ENCODE measurements at regions not wholly inside any gene's neighbourhood (a gene's known extent, or its start where the extent isn't known, plus 50 kb on each side); places are given as distances from the start of the nearest gene placed in this dataset.

DNA sequence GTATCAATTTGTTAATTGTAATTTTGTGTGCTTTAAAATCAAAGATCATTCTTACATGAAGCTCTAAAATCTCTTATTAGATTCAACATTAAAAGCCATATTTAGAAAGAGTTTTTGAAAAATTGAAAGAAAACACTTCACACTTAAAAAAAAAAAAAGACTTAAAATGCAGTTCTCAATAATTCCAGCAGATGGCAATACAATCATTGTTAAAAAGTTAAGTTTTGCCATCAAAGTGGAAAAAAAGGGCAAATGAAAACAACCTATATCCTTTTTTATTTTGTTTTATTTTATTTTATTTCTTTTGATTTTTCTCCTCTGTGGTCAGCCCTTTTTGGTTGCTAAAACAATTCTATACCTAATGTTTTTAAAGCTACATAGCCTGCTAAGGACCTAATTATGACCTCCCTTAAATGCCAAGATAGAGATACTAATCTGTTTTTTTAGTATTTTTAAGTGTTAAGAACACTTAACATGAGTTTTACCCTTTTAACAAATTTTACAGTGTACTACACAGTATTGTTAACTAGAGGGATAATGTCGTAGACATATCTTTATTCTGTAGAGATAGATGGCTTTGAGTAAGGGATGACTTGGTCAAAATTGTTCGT lies 154.2 kb upstream of the DAB2 start:
- no peak overlapping the region for H3K4me3 ChIP-seq (ENCODE audit: low read depth, low read length)
- in situ Hi-C loops (cut with HindIII; ENCODE audit: low sequenced_read_pairs): no loop called here
- TF ChIP-seq, protein P1, sequence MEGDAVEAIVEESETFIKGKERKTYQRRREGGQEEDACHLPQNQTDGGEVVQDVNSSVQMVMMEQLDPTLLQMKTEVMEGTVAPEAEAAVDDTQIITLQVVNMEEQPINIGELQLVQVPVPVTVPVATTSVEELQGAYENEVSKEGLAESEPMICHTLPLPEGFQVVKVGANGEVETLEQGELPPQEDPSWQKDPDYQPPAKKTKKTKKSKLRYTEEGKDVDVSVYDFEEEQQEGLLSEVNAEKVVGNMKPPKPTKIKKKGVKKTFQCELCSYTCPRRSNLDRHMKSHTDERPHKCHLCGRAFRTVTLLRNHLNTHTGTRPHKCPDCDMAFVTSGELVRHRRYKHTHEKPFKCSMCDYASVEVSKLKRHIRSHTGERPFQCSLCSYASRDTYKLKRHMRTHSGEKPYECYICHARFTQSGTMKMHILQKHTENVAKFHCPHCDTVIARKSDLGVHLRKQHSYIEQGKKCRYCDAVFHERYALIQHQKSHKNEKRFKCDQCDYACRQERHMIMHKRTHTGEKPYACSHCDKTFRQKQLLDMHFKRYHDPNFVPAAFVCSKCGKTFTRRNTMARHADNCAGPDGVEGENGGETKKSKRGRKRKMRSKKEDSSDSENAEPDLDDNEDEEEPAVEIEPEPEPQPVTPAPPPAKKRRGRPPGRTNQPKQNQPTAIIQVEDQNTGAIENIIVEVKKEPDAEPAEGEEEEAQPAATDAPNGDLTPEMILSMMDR (IDR thresholded peaks at IDR 0.05; ENCODE audit: low read depth, low read length, missing control alignments): no peak
- DNase-seq (ENCODE audit: low read depth): no peak

DNA sequence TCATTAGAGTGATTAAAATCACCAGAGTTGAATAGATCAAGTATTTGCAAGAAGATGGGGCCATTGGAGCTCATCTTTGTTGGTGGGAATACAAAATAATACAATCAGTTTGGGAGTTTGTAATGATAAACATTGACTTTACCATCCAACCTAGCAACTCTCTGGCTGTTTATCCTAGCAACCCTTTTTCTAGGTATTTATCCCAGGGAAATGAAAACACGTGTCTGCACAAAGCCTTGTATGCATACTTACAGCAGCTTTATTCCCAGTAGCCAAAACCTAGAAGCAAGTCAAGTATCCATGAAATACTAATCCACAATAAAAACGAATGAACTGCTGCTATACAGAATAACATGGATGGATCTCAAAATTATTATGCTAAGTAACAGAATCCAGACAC lies 152.7 kb upstream of the DAB2 start:
- in situ Hi-C loops (cut with HindIII; ENCODE audit: low sequenced_read_pairs): no loop called here

DNA sequence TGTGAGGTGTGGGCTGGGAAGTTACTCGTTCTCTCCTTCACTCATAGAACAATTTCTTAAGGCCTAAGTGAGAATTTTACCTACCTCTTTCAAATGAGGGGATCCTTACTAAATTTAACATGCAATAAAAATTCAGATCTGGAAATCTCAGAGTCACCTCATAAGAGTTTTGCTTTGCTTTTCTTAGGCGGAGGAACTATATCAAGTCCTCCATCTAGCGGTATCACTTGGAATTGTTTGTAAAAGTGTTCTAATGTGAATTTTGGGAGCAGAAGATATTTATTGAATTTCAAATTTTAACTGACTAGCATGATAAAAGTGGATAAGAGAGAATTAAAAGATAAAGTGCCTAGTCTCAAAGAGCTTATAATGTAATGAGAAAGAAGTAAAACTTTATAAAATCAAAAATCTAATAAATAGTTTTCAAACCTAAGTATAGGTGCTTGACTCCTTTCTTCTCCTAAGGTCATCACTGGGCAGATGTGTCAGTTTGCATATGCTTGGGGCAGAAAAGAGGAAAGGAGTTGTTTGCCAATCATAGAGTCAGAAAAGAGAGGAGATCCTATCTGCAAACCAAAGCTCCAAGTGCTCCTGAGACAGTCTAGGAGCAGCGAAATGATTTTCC lies 145.7 kb upstream of the DAB2 start:
- in situ Hi-C loops (cut with HindIII; ENCODE audit: low sequenced_read_pairs): no loop called here
- TF ChIP-seq, protein P1 (IDR thresholded peaks at IDR 0.05; ENCODE audit: low read depth, low read length, missing control alignments): peak; percentile 45
- peak; percentile 27 for DNase-seq (ENCODE audit: low read depth)
- no peak overlapping the region for H3K4me3 ChIP-seq (ENCODE audit: low read depth, low read length)

More for the DNA sequence above, 152.7 kb upstream of the DAB2 start:
- no peak overlapping the region for H3K4me3 ChIP-seq (ENCODE audit: low read depth, low read length)
- TF ChIP-seq, protein P1 (IDR thresholded peaks at IDR 0.05; ENCODE audit: low read depth, low read length, missing control alignments): no peak
- no peak for DNase-seq (ENCODE audit: low read depth)

DNA sequence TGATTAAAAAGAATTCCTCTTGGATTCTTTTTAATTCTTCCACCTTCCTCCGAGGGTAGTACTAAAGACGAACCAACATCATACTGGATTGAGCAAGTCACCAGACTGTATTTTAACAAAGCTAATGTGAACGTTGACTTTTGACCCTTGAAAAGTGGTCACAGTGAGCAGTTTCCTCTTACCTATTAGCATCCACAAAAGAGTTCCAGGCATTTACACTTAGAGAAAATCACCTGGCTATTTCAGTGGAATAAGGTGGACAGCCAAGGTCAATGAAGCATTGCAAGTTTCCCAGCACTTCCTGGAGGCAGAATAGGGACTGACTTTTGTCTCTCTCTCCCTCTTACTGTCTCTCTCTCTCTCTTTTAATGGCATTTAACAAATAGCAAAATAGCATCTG lies 145.1 kb upstream of the DAB2 start:
- no peak overlapping the region for H3K4me3 ChIP-seq (ENCODE audit: low read depth, low read length)
- TF ChIP-seq, protein P1 (IDR thresholded peaks at IDR 0.05; ENCODE audit: low read depth, low read length, missing control alignments): no peak
- in situ Hi-C loops (cut with HindIII; ENCODE audit: low sequenced_read_pairs): no loop called here
- DNase-seq (ENCODE audit: low read depth): no peak

DNA sequence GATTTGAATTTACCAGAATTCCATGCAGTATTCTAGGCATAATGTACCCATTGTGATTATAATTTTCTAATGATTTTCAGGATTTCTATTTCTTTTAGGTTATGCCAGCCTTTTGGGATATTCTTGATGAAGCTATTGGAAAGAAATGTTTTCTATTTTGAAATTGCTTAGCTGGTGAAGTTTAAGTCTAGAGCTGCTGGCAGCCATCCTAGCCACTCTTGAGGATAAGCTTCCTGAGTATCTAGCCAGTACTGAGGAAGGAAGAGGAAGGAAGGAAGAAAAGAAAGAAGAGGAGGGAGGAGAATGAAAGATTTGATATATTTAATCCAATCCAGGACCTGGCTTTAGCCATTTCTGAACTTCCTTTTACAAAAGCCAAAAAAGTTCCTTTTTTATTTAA lies 142.1 kb upstream of the DAB2 start:
- no peak overlapping the region for H3K4me3 ChIP-seq (ENCODE audit: low read depth, low read length)
- TF ChIP-seq, protein P1 (IDR thresholded peaks at IDR 0.05; ENCODE audit: low read depth, low read length, missing control alignments): no peak
- in situ Hi-C loops (cut with HindIII; ENCODE audit: low sequenced_read_pairs): no loop called here
- no peak for DNase-seq (ENCODE audit: low read depth)

DNA sequence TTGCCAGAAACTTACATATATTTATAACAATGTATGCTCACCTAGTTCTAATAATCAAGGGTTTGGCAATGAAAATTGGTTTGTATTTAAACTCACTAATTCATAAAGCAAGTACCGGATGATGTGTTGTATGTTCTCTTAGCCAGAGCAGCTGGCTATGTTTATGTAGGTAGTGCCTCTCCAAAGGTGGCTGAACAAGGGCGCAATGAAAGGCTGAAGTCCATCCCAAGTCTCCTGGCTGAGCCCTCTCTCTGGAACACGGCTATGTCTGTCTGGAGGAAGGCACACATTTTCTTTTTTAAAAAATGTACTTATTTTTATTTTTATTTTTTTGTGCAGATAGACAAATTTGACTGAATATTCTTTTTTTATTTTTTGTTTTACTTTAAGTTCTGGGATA lies 141.2 kb upstream of the DAB2 start:
- H3K4me3 ChIP-seq (ENCODE audit: low read depth, low read length): no peak overlapping the region
- DNase-seq (ENCODE audit: low read depth): no peak
- in situ Hi-C loops (cut with HindIII; ENCODE audit: low sequenced_read_pairs): no loop called here
- TF ChIP-seq, protein P1 (IDR thresholded peaks at IDR 0.05; ENCODE audit: low read depth, low read length, missing control alignments): no peak

Measured in astrocyte of the cerebellum (primary cell).